Fibroblast of lung (primary cell): ENCODE measurements at regions not wholly inside any gene's neighbourhood (a gene's known extent, or its start where the extent isn't known, plus 50 kb on each side); places are given as distances from the start of the nearest gene placed in this dataset.

Experiments
- CTCF ChIP-seq, 2 donors: IDR thresholded peaks in 1 of 2; conservative IDR thresholded peaks in 1 of 2; 1 replicate in 1 of 2; 2 replicates in 1 of 2; pipeline ENCODE4 v1.5.1; 2011 to 2012; ENCODE audit warnings: low read length in 2 of 2, control low read depth in 1 of 2, inconsistent platforms in 1 of 2, low read depth in 1 of 2, mild to moderate bottlenecking in 1 of 2
- EZH2 ChIP-seq: IDR thresholded peaks from 2 replicates; pipeline ENCODE4 v1.5.1; 2012; ENCODE audit warnings: low read length, control low read depth, mild to moderate bottlenecking; ENCODE audit errors: missing control alignments

- no peak for TF ChIP-seq EZH2
- no peak for TF ChIP-seq CTCF (conservative IDR thresholded peaks at IDR 0.05 in 1 of 2, IDR thresholded peaks at IDR 0.05 in 1 of 2; ENCODE audit: low read depth in 1 of 2, low read length in 2 of 2)
These were observed 1599.2 kb upstream of the TMEFF2 start for GRCh38 chr2:193793914-193794313.
